Amniotic epithelial cell (primary cell): ENCODE measurements at regions not wholly inside any gene's neighbourhood (a gene's known extent, or its start where the extent isn't known, plus 50 kb on each side); places are given as distances from the start of the nearest gene placed in this dataset.
"Not testable (repeated sequence)": the region's sequence is repeated elsewhere in the genome, so short reads cannot be mapped to it uniquely, and the experiment has no call there.

ENCODE experiments used
- DNase-seq: peaks from one replicate; pipeline ENCODE4 v3.0.0-alpha.2; 2010; ENCODE audit warnings: low read depth

DNA sequence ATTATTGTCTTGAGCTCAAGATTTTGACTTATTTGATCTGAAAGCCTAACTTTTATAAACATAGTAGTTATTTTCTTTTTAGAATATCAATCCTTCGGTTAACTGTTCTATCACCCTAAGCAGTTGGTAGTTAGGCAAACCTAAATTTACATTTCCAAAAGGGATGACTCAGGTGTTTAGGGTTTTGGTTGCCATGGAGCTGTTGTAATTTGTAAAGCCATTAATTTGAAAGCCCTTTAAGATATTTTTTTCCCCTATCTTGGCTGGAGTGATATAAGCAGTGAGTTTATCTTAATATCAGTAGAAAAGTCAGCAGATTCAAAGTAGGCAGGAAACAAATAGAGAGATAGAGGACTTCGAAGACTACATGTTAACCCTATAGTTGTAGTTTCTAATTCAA, 1472.6 kb upstream of the CELF2 start:
- peak; percentile 13 for DNase-seq

- no peak for DNase-seq
Observed at GRCh38 chr10:9547936-9548904, 1469.5 kb upstream of the CELF2 start.

GRCh38 chr10:9550810-9551209, 1466.9 kb upstream of the CELF2 start:
- no peak for DNase-seq

DNA sequence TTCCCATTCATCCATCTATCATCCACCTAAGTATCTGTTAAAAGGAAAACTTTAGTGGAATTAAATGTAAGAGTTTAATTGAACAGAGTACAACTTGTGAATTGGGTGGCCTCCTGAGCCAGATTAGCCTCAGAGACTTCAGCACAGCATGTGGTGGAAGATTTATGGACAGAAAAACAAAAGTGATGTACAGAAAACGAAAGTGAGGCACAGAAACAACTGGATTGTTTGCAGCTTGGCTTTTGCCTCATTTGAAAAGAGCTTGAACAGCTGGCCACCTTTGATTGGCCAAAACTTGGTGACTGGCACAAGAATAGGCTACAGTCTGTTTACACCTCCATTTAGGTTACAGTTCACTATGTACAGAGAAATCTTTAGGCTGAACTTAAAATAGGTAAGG, 1463.4 kb upstream of the CELF2 start:
- DNase-seq = no peak

GRCh38 chr10:9560976-9561375, 1456.7 kb upstream of the CELF2 start:
- DNase-seq = no peak

- no peak for DNase-seq
Observed at GRCh38 chr10:9561821-9562505, 1455.7 kb upstream of the CELF2 start.

DNA sequence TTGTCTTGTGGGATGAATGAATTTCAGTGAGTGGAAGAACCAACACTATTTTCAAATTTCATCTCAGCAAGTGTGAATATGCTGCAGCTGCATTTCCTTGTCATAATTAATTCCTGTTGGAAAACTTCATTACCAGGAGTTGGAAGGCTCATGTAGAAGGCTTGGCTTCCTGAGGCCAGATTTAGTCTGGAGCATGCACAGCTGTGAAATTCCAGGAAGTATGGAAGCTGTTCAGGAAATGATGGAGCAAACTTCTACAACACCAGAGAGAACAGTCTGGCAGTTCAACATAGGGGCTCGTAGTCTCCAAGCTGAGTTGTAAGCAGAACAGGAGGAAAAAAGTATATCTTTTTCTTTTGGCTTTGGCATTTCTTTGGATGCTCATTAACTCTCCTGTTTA, 1439.9 kb upstream of the CELF2 start:
- no peak for DNase-seq

GRCh38 chr10:9579110-9579705, 1438.5 kb upstream of the CELF2 start:
- DNase-seq = peak; percentile 85

GRCh38 chr10:9582803-9583202, 1434.9 kb upstream of the CELF2 start:
- not testable (repeated sequence) for DNase-seq

DNA sequence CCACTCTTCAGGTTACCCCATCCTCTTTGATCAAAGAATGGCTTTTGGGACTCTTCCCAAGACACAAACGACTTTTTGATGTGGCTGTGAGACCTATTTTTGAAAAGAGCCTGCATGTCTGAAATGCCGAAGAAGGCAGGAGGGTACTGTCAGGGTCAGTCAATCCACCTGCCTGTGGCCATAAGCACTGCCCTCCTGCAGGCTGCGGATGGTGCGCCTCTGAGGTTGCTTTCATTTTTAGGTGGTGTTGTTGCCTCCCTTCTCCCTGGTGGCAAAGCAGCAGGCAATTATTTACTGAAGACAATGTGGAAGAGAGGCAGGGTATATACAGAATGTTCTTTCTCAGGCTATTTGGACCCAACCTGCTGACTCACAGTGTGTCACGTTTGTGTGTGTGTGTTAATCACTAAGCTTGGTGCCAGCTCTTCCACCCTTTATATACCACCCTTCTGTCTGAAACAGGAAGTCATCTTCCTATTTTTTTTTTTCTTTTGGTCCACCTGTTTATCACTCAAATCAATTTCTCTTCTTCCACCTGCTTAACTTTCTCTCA, 1421.2 kb upstream of the CELF2 start:
- peak; percentile 72 for DNase-seq

- DNase-seq = no peak
Observed at GRCh38 chr10:9602998-9603397, 1414.7 kb upstream of the CELF2 start.

GRCh38 chr10:9603972-9604371, 1413.7 kb upstream of the CELF2 start:
- DNase-seq = no peak

- DNase-seq = peak; percentile 49
Observed at GRCh38 chr10:9605231-9605630, 1412.4 kb upstream of the CELF2 start.

DNA sequence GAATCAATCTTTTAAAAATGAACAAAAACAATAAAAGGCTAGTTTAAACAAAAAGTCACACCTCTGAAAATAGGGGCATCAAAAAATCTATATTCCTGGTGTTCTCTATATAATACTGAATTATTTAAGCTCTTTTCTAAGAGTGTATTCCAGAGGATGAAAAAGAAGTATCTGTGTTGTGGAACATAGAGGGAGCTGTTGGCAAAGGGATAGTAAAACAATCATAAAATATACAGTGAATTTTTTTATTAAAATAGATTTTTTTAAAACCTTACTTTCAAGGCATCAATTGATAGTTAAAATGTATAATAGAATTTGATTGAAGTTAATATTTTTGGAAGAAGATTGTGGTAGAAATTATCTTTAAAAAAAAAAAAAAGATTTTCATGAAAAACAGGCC, 1409.1 kb upstream of the CELF2 start:
- DNase-seq = peak; percentile 42

DNA sequence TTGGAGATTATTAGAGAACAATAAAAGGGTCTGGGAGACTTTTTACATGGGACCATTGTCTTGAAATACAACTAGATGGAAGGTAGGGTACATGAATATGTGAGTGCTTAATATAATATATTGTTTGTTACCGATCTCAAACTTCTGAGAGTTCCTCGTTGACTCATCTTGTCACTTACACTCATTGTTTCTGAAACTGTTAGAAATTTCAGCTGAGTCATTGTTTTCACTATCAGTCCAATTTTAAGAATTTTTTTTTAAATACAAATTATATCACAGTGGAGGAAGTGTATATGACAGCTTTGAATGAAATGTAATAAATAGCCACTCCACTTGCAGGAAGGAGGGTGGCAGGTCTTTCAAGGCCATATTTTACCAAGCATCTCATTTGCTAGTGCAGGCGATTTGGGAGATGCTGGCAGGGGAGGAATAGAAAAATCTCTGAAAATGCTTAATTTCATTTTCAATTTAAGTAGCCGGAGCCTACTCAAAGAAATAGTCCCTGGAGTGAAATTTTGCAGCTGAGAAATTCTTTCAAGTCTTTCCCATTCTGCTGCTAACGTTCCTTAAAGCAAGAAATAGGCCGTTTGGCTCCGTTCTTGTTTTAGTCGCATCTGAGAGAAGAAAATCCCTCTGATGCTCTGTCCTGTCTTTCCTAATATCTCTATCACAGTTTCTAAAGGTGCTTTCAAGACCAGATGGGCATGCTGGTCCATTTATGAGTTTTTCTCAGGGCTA, 1404.2 kb upstream of the CELF2 start:
- no peak for DNase-seq

DNA sequence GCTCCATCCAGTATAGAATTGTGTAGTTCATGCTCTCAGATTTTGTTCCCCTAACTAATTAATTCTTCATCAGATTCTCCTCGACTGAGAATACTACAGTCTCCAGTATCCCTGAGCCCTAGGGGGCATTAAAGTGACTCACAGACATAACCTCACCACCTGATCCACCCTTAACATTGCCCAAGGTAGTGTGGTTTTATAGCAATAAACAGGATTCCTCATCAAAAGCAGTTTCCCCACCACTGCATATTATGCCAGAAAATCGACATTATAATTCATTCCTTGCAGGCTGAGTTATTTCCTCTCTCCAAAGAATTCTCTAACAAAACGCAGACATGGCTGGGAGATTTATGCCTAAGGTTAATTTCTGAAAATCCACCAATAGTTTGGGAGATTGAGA, 1402.5 kb upstream of the CELF2 start:
- peak; percentile 76 for DNase-seq

GRCh38 chr10:9621216-9621615, 1396.5 kb upstream of the CELF2 start:
- DNase-seq = peak; percentile 57

GRCh38 chr10:9625304-9625703, 1392.4 kb upstream of the CELF2 start:
- no peak for DNase-seq

DNA sequence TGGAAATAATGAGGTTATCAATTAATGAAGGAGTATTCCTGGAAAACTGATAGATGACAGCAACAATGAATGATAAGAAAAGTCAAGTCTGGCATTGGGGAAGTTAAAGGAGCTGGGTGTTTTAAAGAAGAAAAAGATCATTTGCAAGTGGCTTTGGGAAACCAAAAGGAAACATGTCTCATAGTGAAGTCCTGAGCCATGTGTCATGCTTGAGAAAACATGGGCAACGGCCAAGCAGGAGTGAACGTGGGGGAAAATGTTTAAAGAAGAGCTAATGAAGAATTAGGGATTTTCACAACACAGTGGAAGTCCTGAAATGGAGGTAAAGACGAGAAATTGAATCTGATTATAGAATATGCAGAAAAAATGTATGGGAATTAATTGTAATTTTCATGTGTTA, 1383.2 kb upstream of the CELF2 start:
- DNase-seq = peak; percentile 47

DNA sequence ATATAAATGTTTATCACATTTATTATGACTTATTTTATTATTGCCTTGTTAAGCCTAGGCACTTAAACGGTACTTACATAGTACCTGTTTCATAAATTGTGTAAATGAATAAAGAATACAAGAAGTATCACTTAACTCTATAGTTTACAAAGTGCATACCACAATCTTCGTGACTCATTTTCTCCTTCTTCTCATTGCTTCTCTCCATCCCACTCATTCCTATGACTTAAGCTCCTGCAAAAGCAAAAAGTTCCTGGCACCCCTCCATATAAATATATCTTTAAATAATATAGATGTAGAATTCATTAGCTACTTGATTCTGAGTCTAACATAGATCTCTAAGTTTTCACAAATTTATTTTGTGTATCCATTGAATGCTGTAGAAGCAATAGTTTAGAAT, 1382.0 kb upstream of the CELF2 start:
- DNase-seq = peak; percentile 68

DNA sequence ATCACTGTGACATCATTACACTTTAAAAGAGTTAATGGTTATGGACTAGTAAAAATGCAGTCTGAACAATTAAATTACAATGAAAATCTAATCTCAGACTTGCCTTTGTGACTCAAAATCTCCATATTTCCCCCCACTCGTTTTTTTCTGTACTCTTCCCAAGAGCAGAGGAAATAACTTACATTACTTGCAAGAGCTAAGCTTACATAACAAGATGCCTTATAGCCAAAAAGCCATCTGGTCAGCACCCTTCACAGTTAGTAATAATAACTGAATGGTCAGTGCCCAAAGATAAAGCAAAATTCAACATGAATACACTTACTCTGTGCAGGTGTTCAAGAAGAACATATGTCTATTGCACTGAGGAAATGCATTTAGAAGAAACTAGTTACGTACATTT, 1381.5 kb upstream of the CELF2 start:
- DNase-seq = peak; percentile 12

GRCh38 chr10:9643782-9644181, 1373.9 kb upstream of the CELF2 start:
- DNase-seq = peak; percentile 14
